DOHH2 (cell line): ENCODE measurements at regions not wholly inside any gene's neighbourhood (a gene's known extent, or its start where the extent isn't known, plus 50 kb on each side); places are given as distances from the start of the nearest gene placed in this dataset.

Source experiments
- H3F3A ChIP-seq: fragments of 200-600 bp; sonication (generic), shearing (Covaris generic); 2 replicates; pipeline ENCODE4 v1.6.0; 2016; ENCODE audit warnings: antibody characterized with exemption, mild to moderate bottlenecking; ENCODE audit not compliant: control insufficient read depth, insufficient read depth
- H3K27ac ChIP-seq: fragments of 200-600 bp; sonication (generic); 2 replicates; pipeline ENCODE4 v1.5.1; 2014; ENCODE audit warnings: low read depth, mild to moderate bottlenecking, low read length, moderate library complexity
- H3K27me3 ChIP-seq: fragments of 200-600 bp; sonication (generic); 2 replicates; pipeline ENCODE4 v1.6.1; 2014; ENCODE audit warnings: mild to moderate bottlenecking, low read length, mixed read lengths; ENCODE audit not compliant: control insufficient read depth
- H3K36me3 ChIP-seq: fragments of 200-600 bp; sonication (generic); 2 replicates; pipeline ENCODE4 v1.6.1; 2014; ENCODE audit warnings: mild to moderate bottlenecking, low read length, moderate library complexity, mixed read lengths; ENCODE audit not compliant: control insufficient read depth
- H3K4me1 ChIP-seq: fragments of 200-600 bp; sonication (generic); 2 replicates; pipeline ENCODE4 v1.6.1; 2014; ENCODE audit warnings: mild to moderate bottlenecking, low read length, mixed read lengths; ENCODE audit not compliant: control insufficient read depth
- H3K4me2 ChIP-seq: fragments of 200-600 bp; sonication (generic); 2 replicates; pipeline ENCODE4 v1.6.0; 2014; ENCODE audit warnings: mild to moderate bottlenecking, low read length, moderate library complexity
- H3K4me3 ChIP-seq: fragments of 200-600 bp; sonication (generic); 2 replicates; pipeline ENCODE4 v1.5.1; 2014; ENCODE audit warnings: mild to moderate bottlenecking, low read length, mixed read lengths
- H3K79me2 ChIP-seq: fragments of 200-600 bp; sonication (generic); 2 replicates; pipeline ENCODE4 v1.6.1; 2014; ENCODE audit warnings: mild to moderate bottlenecking, low read length, mixed read lengths; ENCODE audit not compliant: control insufficient read depth
- H3K9me2 ChIP-seq: fragments of 200-600 bp; sonication (generic); replicated peaks from 2 replicates; pipeline ENCODE4 v1.6.1; 2014; ENCODE audit warnings: mild to moderate bottlenecking, low read length, mixed read lengths; ENCODE audit not compliant: control insufficient read depth
- H3K9me3 ChIP-seq: fragments of 200-600 bp; sonication (generic); 2 replicates; pipeline ENCODE4 v1.6.1; 2014; ENCODE audit warnings: antibody characterized with exemption, low read length, mixed read lengths; ENCODE audit not compliant: control insufficient read depth, insufficient read depth
- H4K20me1 ChIP-seq: fragments of 200-600 bp; sonication (generic); 2 replicates; pipeline ENCODE4 v1.6.0; 2014; ENCODE audit warnings: low read depth, mild to moderate bottlenecking, antibody characterized with exemption, low read length, moderate library complexity; ENCODE audit not compliant: control insufficient read depth, insufficient read depth
- EZH2phosphoT487 ChIP-seq: fragments of 200-600 bp; sonication (generic); IDR thresholded peaks from 2 replicates; pipeline ENCODE4 v1.6.1; 2017; ENCODE audit warnings: borderline replicate concordance, mild to moderate bottlenecking, antibody characterized with exemption, low read length, moderate library complexity, mixed read lengths
- TF ChIP-seq, protein P1 (sequence below): fragments of 200-600 bp; sonication (generic); IDR thresholded peaks from one replicate; pipeline ENCODE4 v1.5.1; 2014; ENCODE audit warnings: antibody characterized with exemption, mild to moderate bottlenecking, low read depth, low read length; ENCODE audit not compliant: poor library complexity, severe bottlenecking

DNA sequence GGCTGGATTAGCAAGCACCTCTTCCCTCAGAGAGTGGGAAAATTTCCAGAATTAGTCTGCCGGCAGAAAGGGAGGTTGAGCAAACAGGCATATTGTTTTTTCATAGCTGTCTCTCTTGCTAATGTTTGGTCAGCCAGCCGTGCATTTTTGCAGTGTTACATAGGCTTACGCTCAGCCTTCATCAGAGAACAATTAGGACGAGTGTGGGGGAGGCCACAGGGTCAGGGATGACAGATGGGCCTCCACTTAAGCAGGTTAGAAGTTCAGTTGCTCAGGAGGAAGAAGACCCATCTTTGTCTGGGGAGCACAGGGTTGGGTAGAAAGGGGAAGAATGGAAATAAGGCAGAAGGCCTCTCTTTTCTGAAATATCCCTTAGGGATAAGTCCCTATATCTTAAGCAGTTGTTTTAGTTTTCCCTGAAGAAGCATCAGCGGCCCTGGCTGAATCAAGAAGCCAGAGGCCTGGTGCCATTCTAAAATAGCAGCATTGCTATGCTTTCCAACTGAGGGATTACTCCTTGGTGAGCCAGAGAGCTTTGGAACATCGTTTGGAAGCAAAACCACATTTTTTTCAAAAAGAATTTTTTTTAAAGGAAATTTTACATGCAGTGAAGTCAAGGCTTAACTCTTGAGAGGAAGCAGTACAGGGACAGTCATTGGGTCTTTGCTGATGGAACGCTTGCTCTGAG, 118.8 kb downstream of the SMIM20 start:
- no peak overlapping the region for H3K27ac ChIP-seq
- H3K27me3 ChIP-seq, result peaks cover 18% of the 10 kb centered on the region
- H3K79me2 ChIP-seq, result no peaks in the 10 kb centered on the region
- H4K20me1 ChIP-seq, result no peaks in the 10 kb centered on the region
- no peaks in the 10 kb centered on the region for H3K36me3 ChIP-seq
- no peaks in the 10 kb centered on the region for H3K9me3 ChIP-seq
- H3K4me1 ChIP-seq, result no peaks in the 10 kb centered on the region
- H3F3A ChIP-seq, result no peaks in the 10 kb centered on the region
- TF ChIP-seq, protein P1, sequence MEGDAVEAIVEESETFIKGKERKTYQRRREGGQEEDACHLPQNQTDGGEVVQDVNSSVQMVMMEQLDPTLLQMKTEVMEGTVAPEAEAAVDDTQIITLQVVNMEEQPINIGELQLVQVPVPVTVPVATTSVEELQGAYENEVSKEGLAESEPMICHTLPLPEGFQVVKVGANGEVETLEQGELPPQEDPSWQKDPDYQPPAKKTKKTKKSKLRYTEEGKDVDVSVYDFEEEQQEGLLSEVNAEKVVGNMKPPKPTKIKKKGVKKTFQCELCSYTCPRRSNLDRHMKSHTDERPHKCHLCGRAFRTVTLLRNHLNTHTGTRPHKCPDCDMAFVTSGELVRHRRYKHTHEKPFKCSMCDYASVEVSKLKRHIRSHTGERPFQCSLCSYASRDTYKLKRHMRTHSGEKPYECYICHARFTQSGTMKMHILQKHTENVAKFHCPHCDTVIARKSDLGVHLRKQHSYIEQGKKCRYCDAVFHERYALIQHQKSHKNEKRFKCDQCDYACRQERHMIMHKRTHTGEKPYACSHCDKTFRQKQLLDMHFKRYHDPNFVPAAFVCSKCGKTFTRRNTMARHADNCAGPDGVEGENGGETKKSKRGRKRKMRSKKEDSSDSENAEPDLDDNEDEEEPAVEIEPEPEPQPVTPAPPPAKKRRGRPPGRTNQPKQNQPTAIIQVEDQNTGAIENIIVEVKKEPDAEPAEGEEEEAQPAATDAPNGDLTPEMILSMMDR, result no peak
- TF ChIP-seq EZH2phosphoT487, result no peak
- H3K4me2 ChIP-seq, result no peak overlapping the region
- H3K9me2 ChIP-seq, result no peaks in the 10 kb centered on the region
- H3K4me3 ChIP-seq, result no peak overlapping the region

- Histone ChIP-seq H3K79me2 (no peaks in the 10 kb centered on the region), H3K27ac (no peak overlapping the region), H3K4me3 (no peak overlapping the region), H3K27me3 (peaks cover 18% of the 10 kb centered on the region), H3K9me2 (no peaks in the 10 kb centered on the region), H3K4me1 (no peaks in the 10 kb centered on the region), H3K4me2 (no peak overlapping the region), H3F3A (no peaks in the 10 kb centered on the region), H3K9me3 (no peaks in the 10 kb centered on the region), H4K20me1 (no peaks in the 10 kb centered on the region), H3K36me3 (no peaks in the 10 kb centered on the region)
- TF ChIP-seq, protein P1, result no peak
- TF ChIP-seq EZH2phosphoT487, result no peak
Observed at GRCh38 chr4:26033389-26033788, 119.4 kb downstream of the SMIM20 start.

GRCh38 chr4:26034849-26035248, 120.8 kb downstream of the SMIM20 start:
- Histone ChIP-seq H3K9me2 (no peaks in the 10 kb centered on the region), H3K79me2 (no peaks in the 10 kb centered on the region), H3K27ac (no peak overlapping the region), H3F3A (no peaks in the 10 kb centered on the region), H3K4me1 (no peaks in the 10 kb centered on the region), H3K9me3 (no peaks in the 10 kb centered on the region), H3K4me2 (no peak overlapping the region), H3K4me3 (no peak overlapping the region), H3K27me3 (peaks cover 9% of the 10 kb centered on the region), H3K36me3 (no peaks in the 10 kb centered on the region), H4K20me1 (no peaks in the 10 kb centered on the region)
- TF ChIP-seq, protein P1, result no peak
- no peak for TF ChIP-seq EZH2phosphoT487
